K562 (cell line): ENCODE measurements at regions not wholly inside any gene's neighbourhood (a gene's known extent, or its start where the extent isn't known, plus 50 kb on each side); places are given as distances from the start of the nearest gene placed in this dataset.

Source experiments
- ATAC-seq: fragments of 200-7000 bp; cut with Tn5 transposase; 3 replicates; pipeline ENCODE4 v1.9.1; 2020; ENCODE audit warnings: moderate library complexity
- BruUV-seq: library from RNA; stranded (reverse); fragments of 400-500 nt; replicated peaks from 2 replicates; lab custom pipeline; 2021; lab: Mats Ljungman, UMichigan
- CTCF ChIA-PET: fragments of 300-600 bp; formaldehyde crosslinking; extraction: SDS; loops from one replicate; lab custom pipeline; 2021; ENCODE audit warnings: low intra/inter-chr PET ratio; lab: Yijun Ruan, JAX
- POLR2A ChIA-PET: fragments of 300-600, 350-650 bp; sonication (Branson Sonifier 250); formaldehyde crosslinking; extraction: SDS; loops from one replicate; lab custom pipeline; 2021; ENCODE audit warnings: antibody characterized with exemption, inconsistent platforms; lab: Yijun Ruan, JAX
- DNase-seq, 4 experiments: peaks; one replicate each; pipeline versions ENCODE4 v3.0.0 to v3.0.0-alpha.2; 2011 to 2018; ENCODE audit warnings: low spot score in 3 of 4, mixed read lengths in 3 of 4; ENCODE audit errors: extremely low read depth in 1 of 4
- FAIRE-seq: peaks from 2 replicates; lab custom pipeline; 2011; peaks lifted over from hg19 to GRCh38; lab: Jason Lieb, UNC
- H2AFZ ChIP-seq: 2 replicates; pipeline ENCODE4 v1.6.0; 2011; ENCODE audit warnings: low read depth, low read length, control low read depth, inconsistent platforms
- H3K27ac ChIP-seq: fragments of 200-600 bp; 3 replicates; pipeline ENCODE4 v1.8.0; 2011; ENCODE audit warnings: low read depth, mild to moderate bottlenecking, control low read depth, inconsistent platforms, low read length, moderate library complexity, mixed read lengths; ENCODE audit errors: extremely low read depth
- H3K27me3 ChIP-seq, 2 experiments: fragments of 300-600 bp in 1 of 2; 2 replicates in 1 of 2; 3 replicates in 1 of 2; pipeline versions ENCODE4 v1.6.0 to v1.8.0; 2011; ENCODE audit warnings: inconsistent platforms in 2 of 2, low read length in 2 of 2, mild to moderate bottlenecking in 1 of 2, mixed read lengths in 1 of 2, moderate library complexity in 1 of 2; ENCODE audit not compliant: control insufficient read depth in 2 of 2, insufficient read depth in 2 of 2
- H3K36me3 ChIP-seq: fragments of 300-600 bp; 3 replicates; pipeline ENCODE4 v1.8.0; 2011; ENCODE audit warnings: mild to moderate bottlenecking, low read length, inconsistent platforms; ENCODE audit not compliant: control insufficient read depth, insufficient read depth
- H3K4me1 ChIP-seq, 2 experiments: fragments of 200-600 bp in 1 of 2; replicated peaks in 1 of 2; 2 replicates in 1 of 2; 3 replicates in 1 of 2; pipeline versions ENCODE4 v1.5.1 to v1.8.0; 2011; ENCODE audit warnings: inconsistent platforms in 2 of 2, low read length in 2 of 2, mild to moderate bottlenecking in 1 of 2, mixed read lengths in 1 of 2, moderate library complexity in 1 of 2; ENCODE audit not compliant: control insufficient read depth in 2 of 2, insufficient read depth in 2 of 2
- H3K4me2 ChIP-seq: 2 replicates; pipeline ENCODE4 v1.6.1; 2011; ENCODE audit warnings: low read length, control low read depth, inconsistent platforms, mixed read lengths; ENCODE audit not compliant: insufficient read depth
- H3K4me3 ChIP-seq: fragments of 200-600 bp; sonication (generic), shearing (Covaris generic); 2 replicates; pipeline ENCODE4 v1.5.1; 2016; ENCODE audit warnings: control low read depth, inconsistent platforms
- H3K79me2 ChIP-seq: fragments of 200-600 bp; 3 replicates; pipeline ENCODE4 v1.8.0; 2011; ENCODE audit warnings: low read length, inconsistent platforms; ENCODE audit not compliant: control insufficient read depth, insufficient read depth
- H3K9ac ChIP-seq, 2 experiments: 2 replicates each; pipeline versions ENCODE4 v1.6.0 to v1.6.1; 2011; ENCODE audit warnings: low read depth in 2 of 2, low read length in 2 of 2, control low read depth in 1 of 2, inconsistent platforms in 1 of 2, mild to moderate bottlenecking in 1 of 2, mixed read lengths in 1 of 2; ENCODE audit not compliant: insufficient read depth in 1 of 2
- H3K9me1 ChIP-seq: one replicate; pipeline ENCODE4 v1.6.0; 2011; ENCODE audit warnings: inconsistent platforms, mild to moderate bottlenecking, low read length, moderate library complexity; ENCODE audit not compliant: control insufficient read depth, insufficient read depth
- H3K9me3 ChIP-seq: replicated peaks from 2 replicates; pipeline ENCODE4 v1.5.1; 2011; ENCODE audit warnings: low read depth, low read length, inconsistent platforms; ENCODE audit not compliant: control insufficient read depth, insufficient read depth
- H4K20me1 ChIP-seq: replicated peaks from 2 replicates; pipeline ENCODE4 v1.6.1; 2011; ENCODE audit warnings: low read length, inconsistent platforms, mixed read lengths; ENCODE audit not compliant: control insufficient read depth, insufficient read depth
- ATF2 ChIP-seq: sonication (generic); formaldehyde crosslinking; IDR thresholded peaks from 2 replicates; pipeline ENCODE4 v1.8.1; 2022; ENCODE audit warnings: missing genetic modification reagents
- CEBPB ChIP-seq: fragments of 450-650 bp; IDR thresholded peaks from 2 replicates; pipeline ENCODE4 v1.6.1; 2016; ENCODE audit warnings: missing genetic modification characterization, missing compliant biosample characterization
- HNRNPK ChIP-seq: fragments of 200-400 bp; formaldehyde crosslinking; IDR thresholded peaks from one replicate; pipeline ENCODE4 v1.6.1; 2018; ENCODE audit warnings: mild to moderate bottlenecking, low read depth, low read length; ENCODE audit not compliant: poor library complexity, severe bottlenecking
- KDM2B ChIP-seq: fragments of 250-450 bp; sonication (Bioruptor Pico); IDR thresholded peaks from 2 replicates; pipeline ENCODE4 v1.8.0; 2021; ENCODE audit warnings: mild to moderate bottlenecking, moderate library complexity
- MGA ChIP-seq: fragments of 450-650 bp; IDR thresholded peaks from 2 replicates; pipeline ENCODE4 v1.6.1; 2016; ENCODE audit warnings: mild to moderate bottlenecking, moderate library complexity
- RAD51 ChIP-seq: fragments of 450-650 bp; IDR thresholded peaks from 2 replicates; pipeline ENCODE4 v1.7.1; 2016; ENCODE audit warnings: low read depth, mild to moderate bottlenecking, borderline replicate concordance
- WGBS: fragments of 100-300 bp; shearing (Covaris generic); methylation state at CpG from one replicate; pipeline ENCODE4 v1.1.6; 2016; ENCODE audit warnings: low coverage, mixed read lengths; ENCODE audit not compliant: insufficient coverage; ENCODE audit errors: missing lambda C conversion rate; 5-methylcytosine and 5-hydroxymethylcytosine counted together
- in situ Hi-C: fragments of 300-500 bp; cut with MboI; formaldehyde crosslinking; loops from 4 replicates; pipeline ENCODE4 v1.15.0; 2018; ENCODE audit warnings: inconsistent platforms, mixed read lengths
- intact Hi-C: fragments of 100-400 bp; cut with micrococcal nuclease; formaldehyde crosslinking; loops from 2 replicates; pipeline ENCODE4 v1.14.2; 2022

- peaks cover 3 to 19% of the 10 kb centered on the region in 2 experiments; a peak in 2 of 5 replicates for H3K27me3 ChIP-seq
- no peak overlapping the region for H2AFZ ChIP-seq
- ChIA-PET POLR2A (interaction anchor here (0.6 kb wide), 1 partner anchor 1517 kb away, joined by 4 read pairs; no protein-coding TSS in a partner anchor), CTCF (no interaction called here)
- H3K4me1 ChIP-seq: no peaks in the 10 kb centered on the region
- no peak for DNase-seq
- intact Hi-C loops (loop anchor here (10.0 kb wide), 1 partner anchor 922 kb away; no protein-coding TSS in a partner anchor), in situ Hi-C loops (loop anchor here (10.0 kb wide), 1 partner anchor 912 kb away; no protein-coding TSS in a partner anchor)
- H3K4me2 ChIP-seq: no peak overlapping the region
- H4K20me1 ChIP-seq: no peaks in the 10 kb centered on the region; the same call in 1 of the 2 replicates
- TF ChIP-seq HNRNPK: no peak
- TF ChIP-seq RAD51: no peak
- TF ChIP-seq MGA: no peak
- TF ChIP-seq CEBPB (tag): 0 out of 2 replicates have a peak, but pooled peaks have one; percentile 4
- TF ChIP-seq KDM2B (CRISPR knock-in tag): no peak
- no peak for TF ChIP-seq ATF2 (CRISPR knock-in tag)
- TF ChIP-seq, all 486 proteins: peak for 1
- Histone ChIP-seq H3K4me3 (no peak overlapping the region), H3K36me3 (no peaks in the 10 kb centered on the region), H3K79me2 (no peaks in the 10 kb centered on the region), H3K9me1 (no peaks in the 10 kb centered on the region), H3K9me3 (no peaks in the 10 kb centered on the region; the same call in 1 of the 2 replicates), H3K27ac (no peak overlapping the region), H3K9ac (no peak overlapping the region)
- 4% methylated on average over 9 of the region's 10 CpGs for WGBS
- FAIRE-seq (no peak), ATAC-seq (no peak)
- no TSS peak for BruUV-seq
These were observed 284.4 kb downstream of the ZNF536 start for GRCh38 chr19:30656520-30657100.
